ENCODE measurements at regions not wholly inside any gene's neighbourhood (a gene's known extent, or its start where the extent isn't known, plus 50 kb on each side); places are given as distances from the start of the nearest gene placed in this dataset.
"Not testable (repeated sequence)": the region's sequence is repeated elsewhere in the genome, so short reads cannot be mapped to it uniquely, and the experiment has no call there.

- not testable (repeated sequence) for DNase-seq (ENCODE audit: low spot score)
Observed at GRCh38 chr22:11053403-11054344, 4474.3 kb upstream of the OR11H1 start.

GRCh38 chr22:11054681-11055080, 4473.3 kb upstream of the OR11H1 start:
- DNase-seq (ENCODE audit: low spot score): not testable (repeated sequence)

GRCh38 chr22:11055176-11055575, 4472.8 kb upstream of the OR11H1 start:
- not testable (repeated sequence) for DNase-seq (ENCODE audit: low spot score)

GRCh38 chr22:11057955-11058547, 4469.9 kb upstream of the OR11H1 start:
- not testable (repeated sequence) for DNase-seq (ENCODE audit: low spot score)

GRCh38 chr22:11059129-11059528, 4468.9 kb upstream of the OR11H1 start:
- not testable (repeated sequence) for DNase-seq (ENCODE audit: low spot score)

- DNase-seq (ENCODE audit: low spot score): not testable (repeated sequence)
Observed at GRCh38 chr22:11060797-11061196, 4467.2 kb upstream of the OR11H1 start.

GRCh38 chr22:11062534-11062933, 4465.5 kb upstream of the OR11H1 start:
- not testable (repeated sequence) for DNase-seq (ENCODE audit: low spot score)

- not testable (repeated sequence) for DNase-seq (ENCODE audit: low spot score)
Observed at GRCh38 chr22:11063022-11063685, 4464.8 kb upstream of the OR11H1 start.

- not testable (repeated sequence) for DNase-seq (ENCODE audit: low spot score)
Observed at GRCh38 chr22:11065210-11065609, 4462.8 kb upstream of the OR11H1 start.

GRCh38 chr22:11065876-11066457, 4462.0 kb upstream of the OR11H1 start:
- peak; percentile 96 for DNase-seq (ENCODE audit: low spot score)

- DNase-seq (ENCODE audit: low spot score): no peak
Observed at GRCh38 chr22:11066458-11067285, 4461.3 kb upstream of the OR11H1 start.

GRCh38 chr22:11067286-11067871, 4460.6 kb upstream of the OR11H1 start:
- not testable (repeated sequence) for DNase-seq (ENCODE audit: low spot score)

- not testable (repeated sequence) for DNase-seq (ENCODE audit: low spot score)
Observed at GRCh38 chr22:11067937-11068336, 4460.1 kb upstream of the OR11H1 start.

- not testable (repeated sequence) for DNase-seq (ENCODE audit: low spot score)
Observed at GRCh38 chr22:11068406-11068805, 4459.6 kb upstream of the OR11H1 start.
